Neural progenitor cell (in vitro differentiated cells): ENCODE measurements at regions not wholly inside any gene's neighbourhood (a gene's known extent, or its start where the extent isn't known, plus 50 kb on each side); places are given as distances from the start of the nearest gene placed in this dataset.

ENCODE experiments used
- CTCF ChIP-seq: fragments of 200-600 bp; sonication (generic); IDR thresholded peaks from 2 replicates; pipeline ENCODE4 v1.5.1; 2017; ENCODE audit warnings: antibody characterized with exemption, mild to moderate bottlenecking
- EZH2phosphoT487 ChIP-seq: fragments of 200-600 bp; sonication (generic); IDR thresholded peaks from 2 replicates; pipeline ENCODE4 v1.6.1; 2017; ENCODE audit warnings: antibody characterized with exemption

- TF ChIP-seq CTCF (no peak), EZH2phosphoT487 (no peak)
Observed at GRCh38 chr2:103153580-103154284, 391.9 kb downstream of the TMEM182 start.
